ENCODE measurements at regions not wholly inside any gene's neighbourhood (a gene's known extent, or its start where the extent isn't known, plus 50 kb on each side); places are given as distances from the start of the nearest gene placed in this dataset.
"Not testable (repeated sequence)": the region's sequence is repeated elsewhere in the genome, so short reads cannot be mapped to it uniquely, and the experiment has no call there.

DNA sequence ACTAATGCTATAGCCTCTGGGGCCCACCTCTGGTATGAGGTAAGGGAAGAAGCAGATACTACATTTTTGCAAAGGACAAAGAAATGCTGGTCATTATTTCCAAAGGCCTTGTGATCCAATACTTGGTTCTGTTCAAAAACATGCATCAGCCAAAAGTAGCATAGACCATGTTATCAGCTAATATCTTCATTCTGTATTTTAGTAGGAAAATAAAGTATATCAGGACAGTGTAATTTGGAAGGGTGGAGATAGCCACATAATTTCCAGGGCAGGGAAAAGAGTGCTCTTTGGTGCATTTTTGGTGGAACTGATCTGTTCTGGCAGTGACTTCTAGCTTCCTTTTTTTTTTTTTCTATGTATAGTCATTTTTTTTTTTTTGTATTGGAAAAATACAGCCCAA is 258.0 kb upstream of the SOX4 start:
- H3K36me3 ChIP-seq (ENCODE audit: control insufficient read depth, low read depth, low read length), result no peaks in the 10 kb centered on the region
- H3K9me3 ChIP-seq (ENCODE audit: control insufficient read depth, low read depth, low read length), result no peaks in the 10 kb centered on the region
- no peak overlapping the region for H3K4me3 ChIP-seq (ENCODE audit: low read length)
- no peaks in the 10 kb centered on the region for H3K27me3 ChIP-seq (ENCODE audit: control insufficient read depth, insufficient read depth, low read length)
- no peak overlapping the region for H3K27ac ChIP-seq (ENCODE audit: low read length)
- no peaks in the 10 kb centered on the region for H3K4me1 ChIP-seq (ENCODE audit: control insufficient read depth, low read depth, low read length)
- H3K9ac ChIP-seq (ENCODE audit: low read length), result no peak overlapping the region

DNA sequence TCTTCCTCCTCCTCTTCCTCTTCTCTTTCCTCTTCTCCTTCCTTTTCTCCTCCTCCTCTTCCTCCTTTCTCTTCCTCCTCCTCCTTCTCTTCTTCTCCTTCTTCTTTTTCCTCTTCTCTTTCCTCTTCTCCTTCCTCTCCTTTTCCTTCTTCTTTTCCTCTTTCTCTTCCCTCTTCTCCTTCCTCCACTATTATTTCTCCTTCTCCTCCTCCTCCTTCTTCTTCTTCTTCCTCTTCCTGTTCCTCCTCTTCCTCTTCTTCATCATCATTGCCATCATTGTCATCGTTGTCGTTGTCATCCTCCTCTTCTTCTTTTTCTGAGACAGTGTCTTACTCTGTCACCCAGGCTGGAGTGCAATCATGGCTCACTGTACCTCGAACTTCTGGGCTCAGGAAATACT is 256.3 kb upstream of the SOX4 start:
- H3K9ac ChIP-seq (ENCODE audit: low read length), result no peak overlapping the region
- no peaks in the 10 kb centered on the region for H3K4me1 ChIP-seq (ENCODE audit: control insufficient read depth, low read depth, low read length)
- H3K36me3 ChIP-seq (ENCODE audit: control insufficient read depth, low read depth, low read length), result no peaks in the 10 kb centered on the region
- H3K27me3 ChIP-seq (ENCODE audit: control insufficient read depth, insufficient read depth, low read length), result no peaks in the 10 kb centered on the region
- H3K9me3 ChIP-seq (ENCODE audit: control insufficient read depth, low read depth, low read length), result no peaks in the 10 kb centered on the region
- no peak overlapping the region for H3K4me3 ChIP-seq (ENCODE audit: low read length)
- no peak overlapping the region for H3K27ac ChIP-seq (ENCODE audit: low read length)

DNA sequence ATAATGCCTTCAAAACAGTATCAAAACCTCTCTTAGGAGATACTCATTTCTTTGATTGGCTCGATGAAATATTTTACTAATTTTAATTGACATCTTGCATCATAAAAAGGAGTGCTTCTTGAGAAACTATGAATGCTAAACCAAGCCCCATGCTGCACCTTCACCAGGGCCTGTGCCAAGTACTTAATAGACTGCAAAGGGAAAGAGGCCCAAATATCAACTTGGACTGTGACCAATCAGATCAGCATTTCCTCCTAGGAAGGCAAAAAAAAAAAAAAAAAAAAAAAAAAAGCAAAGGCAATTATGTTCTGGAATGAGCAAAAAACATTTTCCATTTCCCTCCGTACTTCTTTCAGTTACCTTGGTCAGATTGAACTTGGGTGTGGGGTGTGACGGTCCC is 253.0 kb upstream of the SOX4 start:
- no peaks in the 10 kb centered on the region for H3K27me3 ChIP-seq (ENCODE audit: control insufficient read depth, insufficient read depth, low read length)
- no peak overlapping the region for H3K27ac ChIP-seq (ENCODE audit: low read length)
- no peak overlapping the region for H3K9ac ChIP-seq (ENCODE audit: low read length)
- H3K4me1 ChIP-seq (ENCODE audit: control insufficient read depth, low read depth, low read length), result no peaks in the 10 kb centered on the region
- H3K36me3 ChIP-seq (ENCODE audit: control insufficient read depth, low read depth, low read length), result no peaks in the 10 kb centered on the region
- no peak overlapping the region for H3K4me3 ChIP-seq (ENCODE audit: low read length)
- H3K9me3 ChIP-seq (ENCODE audit: control insufficient read depth, low read depth, low read length), result no peaks in the 10 kb centered on the region

DNA sequence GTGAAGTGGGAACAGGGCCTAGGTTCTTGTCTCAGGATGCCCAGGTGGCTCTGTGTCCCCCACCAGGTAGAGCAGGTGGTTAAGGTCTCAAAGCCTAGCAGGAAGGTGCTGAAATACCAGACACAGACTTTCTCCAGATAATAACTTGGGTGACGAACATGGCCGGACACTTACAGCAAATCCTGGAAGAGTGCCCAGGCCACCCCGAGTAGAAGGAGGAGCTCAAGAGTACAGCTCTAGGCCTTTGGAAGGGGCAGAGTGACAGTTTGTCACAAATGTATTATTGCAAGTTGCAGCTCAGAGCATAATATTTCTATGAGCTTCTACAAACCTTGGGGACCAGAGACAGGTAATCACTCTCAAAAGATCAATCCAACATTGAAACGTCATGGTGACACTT is 251.6 kb upstream of the SOX4 start:
- Histone ChIP-seq H3K4me3 (ENCODE audit: low read length) (no peak overlapping the region), H3K9me3 (ENCODE audit: control insufficient read depth, low read depth, low read length) (no peaks in the 10 kb centered on the region), H3K9ac (ENCODE audit: low read length) (no peak overlapping the region), H3K36me3 (ENCODE audit: control insufficient read depth, low read depth, low read length) (no peaks in the 10 kb centered on the region), H3K27ac (ENCODE audit: low read length) (no peak overlapping the region), H3K27me3 (ENCODE audit: control insufficient read depth, insufficient read depth, low read length) (no peaks in the 10 kb centered on the region), H3K4me1 (ENCODE audit: control insufficient read depth, low read depth, low read length) (no peaks in the 10 kb centered on the region)

DNA sequence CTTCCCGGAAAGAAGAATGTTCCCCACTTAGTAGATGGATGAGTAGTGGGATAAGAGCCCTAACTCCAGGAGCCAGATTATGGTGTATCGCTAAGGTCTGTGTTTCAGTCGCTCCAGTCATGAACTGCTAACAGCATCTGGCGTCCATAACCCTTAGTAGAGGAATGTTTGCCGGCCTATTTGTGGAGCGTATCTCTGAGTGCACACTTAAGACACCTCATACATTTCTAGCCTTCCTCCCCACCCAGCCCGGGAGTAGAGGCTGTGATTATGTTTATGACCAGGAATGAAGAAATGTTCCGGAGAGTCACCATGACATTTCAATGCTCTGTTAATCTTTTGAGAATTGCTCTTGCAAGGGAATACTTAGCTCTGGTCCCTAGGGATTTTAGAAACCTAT is 251.1 kb upstream of the SOX4 start:
- Histone ChIP-seq H3K9me3 (ENCODE audit: control insufficient read depth, low read depth, low read length) (no peaks in the 10 kb centered on the region), H3K27me3 (ENCODE audit: control insufficient read depth, insufficient read depth, low read length) (no peaks in the 10 kb centered on the region), H3K9ac (ENCODE audit: low read length) (no peak overlapping the region), H3K27ac (ENCODE audit: low read length) (no peak overlapping the region), H3K4me3 (ENCODE audit: low read length) (no peak overlapping the region), H3K36me3 (ENCODE audit: control insufficient read depth, low read depth, low read length) (no peaks in the 10 kb centered on the region), H3K4me1 (ENCODE audit: control insufficient read depth, low read depth, low read length) (no peaks in the 10 kb centered on the region)

DNA sequence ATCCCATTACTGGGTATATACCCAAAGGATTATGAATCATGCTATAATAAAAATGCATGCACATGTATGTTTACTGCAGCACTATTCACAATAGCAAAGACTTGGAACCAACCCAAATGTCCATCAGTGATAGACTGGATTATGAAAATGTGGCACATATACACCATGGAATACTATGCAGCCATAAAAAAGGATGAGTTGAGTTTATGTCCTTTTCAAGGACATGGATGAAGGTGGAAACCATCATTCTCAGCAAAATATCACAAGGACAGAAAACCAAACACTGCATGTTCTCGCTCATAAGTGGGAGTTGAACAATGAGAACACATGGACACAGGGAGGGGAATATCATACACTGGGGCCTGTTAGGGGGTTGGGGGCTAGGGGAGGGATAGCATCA is 247.8 kb upstream of the SOX4 start:
- not testable (repeated sequence) for H3K27ac ChIP-seq (ENCODE audit: low read length); H3K27me3 ChIP-seq (ENCODE audit: control insufficient read depth, insufficient read depth, low read length); H3K9ac ChIP-seq (ENCODE audit: low read length); H3K36me3 ChIP-seq (ENCODE audit: control insufficient read depth, low read depth, low read length); H3K4me1 ChIP-seq (ENCODE audit: control insufficient read depth, low read depth, low read length); H3K4me3 ChIP-seq (ENCODE audit: low read length); H3K9me3 ChIP-seq (ENCODE audit: control insufficient read depth, low read depth, low read length)

DNA sequence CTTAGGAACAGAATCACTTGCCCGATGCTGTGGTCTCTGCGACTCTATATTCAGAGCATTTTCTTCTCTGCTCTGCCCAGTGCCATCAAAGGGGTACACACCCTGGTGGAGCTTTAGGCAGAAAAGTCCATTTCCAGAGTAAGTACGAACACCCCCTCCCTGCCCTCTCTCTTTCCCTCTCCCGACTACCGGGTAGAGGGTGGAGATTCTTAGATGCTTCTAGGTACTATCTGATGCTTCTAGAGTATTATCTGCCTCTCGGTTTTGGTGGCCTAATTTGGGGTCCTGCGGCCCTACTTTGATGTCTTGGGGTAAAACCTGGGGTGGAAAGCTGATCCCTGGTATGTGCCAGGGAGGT is 245.4 kb upstream of the SOX4 start:
- H3K4me1 ChIP-seq (ENCODE audit: control insufficient read depth, low read depth, low read length), result peaks cover 7% of the 10 kb centered on the region
- H3K27me3 ChIP-seq (ENCODE audit: control insufficient read depth, insufficient read depth, low read length), result no peaks in the 10 kb centered on the region
- no peaks in the 10 kb centered on the region for H3K9me3 ChIP-seq (ENCODE audit: control insufficient read depth, low read depth, low read length)
- no peak overlapping the region for H3K9ac ChIP-seq (ENCODE audit: low read length)
- no peaks in the 10 kb centered on the region for H3K36me3 ChIP-seq (ENCODE audit: control insufficient read depth, low read depth, low read length)
- no peak overlapping the region for H3K4me3 ChIP-seq (ENCODE audit: low read length)
- H3K27ac ChIP-seq (ENCODE audit: low read length), result no peak overlapping the region

DNA sequence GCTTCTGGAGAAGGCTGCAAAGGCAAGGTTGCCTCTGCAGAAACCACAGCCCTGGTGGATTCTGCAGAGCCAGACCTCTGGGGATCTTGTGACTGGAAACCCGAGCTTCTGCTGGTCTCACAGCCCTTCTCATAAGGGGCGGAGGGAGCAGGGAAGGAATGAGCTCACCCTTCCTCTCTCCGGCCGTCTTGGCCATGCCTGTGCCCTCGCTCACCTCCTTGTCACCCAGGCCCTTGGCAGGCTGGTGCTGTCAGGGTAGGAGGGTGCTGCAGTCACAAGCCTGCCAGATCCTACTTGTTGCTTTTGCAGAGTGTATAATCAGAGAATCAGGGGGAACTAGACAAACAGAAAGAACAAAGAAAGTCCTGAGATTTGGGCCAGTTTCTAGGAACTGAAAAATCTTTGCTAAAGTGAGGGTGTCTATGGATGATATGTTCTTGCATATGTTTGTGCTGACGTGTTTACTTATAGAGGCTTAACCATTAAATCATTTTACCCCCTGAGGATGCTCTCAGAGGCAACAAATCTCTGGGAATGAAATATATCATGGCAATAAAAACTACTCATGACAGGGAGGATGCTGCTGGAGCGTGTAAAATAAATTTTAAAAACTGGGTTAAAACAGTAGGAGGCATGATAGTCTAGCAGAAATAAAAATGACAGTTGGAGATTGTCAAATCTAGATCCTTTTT is 244.9 kb upstream of the SOX4 start:
- Histone ChIP-seq H3K27ac (ENCODE audit: low read length) (no peak overlapping the region), H3K9me3 (ENCODE audit: control insufficient read depth, low read depth, low read length) (no peaks in the 10 kb centered on the region), H3K4me1 (ENCODE audit: control insufficient read depth, low read depth, low read length) (peaks cover 7% of the 10 kb centered on the region), H3K9ac (ENCODE audit: low read length) (no peak overlapping the region), H3K27me3 (ENCODE audit: control insufficient read depth, insufficient read depth, low read length) (no peaks in the 10 kb centered on the region), H3K36me3 (ENCODE audit: control insufficient read depth, low read depth, low read length) (no peaks in the 10 kb centered on the region), H3K4me3 (ENCODE audit: low read length) (no peak overlapping the region)

DNA sequence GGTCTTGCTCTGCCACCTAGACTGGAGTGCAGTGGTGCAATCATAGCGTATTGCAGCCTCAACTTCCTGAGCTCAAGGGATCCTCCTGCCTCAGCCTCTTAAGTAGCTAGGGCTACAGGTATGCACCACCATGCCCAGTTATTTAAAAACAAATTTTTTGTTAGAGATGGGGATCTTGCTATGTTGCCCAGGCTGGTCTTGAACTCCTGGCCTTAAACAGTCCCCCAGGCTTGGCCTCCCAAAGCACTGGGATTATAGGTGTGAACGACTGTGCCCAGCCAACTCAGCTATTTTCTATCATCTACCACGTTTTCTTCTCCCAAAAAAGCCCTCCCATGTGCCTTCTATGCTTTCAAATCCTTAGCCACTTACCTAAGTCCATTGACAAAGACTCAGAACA is 243.7 kb upstream of the SOX4 start:
- Histone ChIP-seq H3K9ac (ENCODE audit: low read length) (no peak overlapping the region), H3K36me3 (ENCODE audit: control insufficient read depth, low read depth, low read length) (no peaks in the 10 kb centered on the region)

DNA sequence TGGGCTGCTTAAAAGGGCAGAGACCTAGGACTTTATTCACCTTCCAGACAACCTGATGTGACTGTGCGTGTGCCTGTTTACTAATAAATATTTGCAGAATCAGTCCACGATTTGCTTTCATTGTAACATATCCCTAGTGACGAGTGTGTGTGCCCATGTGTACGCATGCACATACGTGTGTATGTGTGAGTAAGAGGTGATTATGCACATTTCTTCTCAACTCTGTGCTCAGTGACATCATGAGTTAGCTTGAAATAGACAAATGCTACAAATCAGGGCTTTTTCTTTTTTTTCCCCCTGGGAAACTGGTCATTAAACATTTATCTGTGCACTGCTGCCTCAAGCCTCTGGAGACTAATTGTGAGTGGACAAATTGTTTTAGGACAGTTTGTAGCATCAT is 242.6 kb upstream of the SOX4 start:
- Histone ChIP-seq H3K4me1 (ENCODE audit: control insufficient read depth, low read depth, low read length) (peaks cover 7% of the 10 kb centered on the region), H3K9me3 (ENCODE audit: control insufficient read depth, low read depth, low read length) (no peaks in the 10 kb centered on the region), H3K9ac (ENCODE audit: low read length) (no peak overlapping the region), H3K36me3 (ENCODE audit: control insufficient read depth, low read depth, low read length) (no peaks in the 10 kb centered on the region), H3K27me3 (ENCODE audit: control insufficient read depth, insufficient read depth, low read length) (no peaks in the 10 kb centered on the region), H3K4me3 (ENCODE audit: low read length) (no peak overlapping the region), H3K27ac (ENCODE audit: low read length) (no peak overlapping the region)

More for the DNA sequence above, 243.7 kb upstream of the SOX4 start:
- no peak overlapping the region for H3K27ac ChIP-seq (ENCODE audit: low read length)
- H3K9me3 ChIP-seq (ENCODE audit: control insufficient read depth, low read depth, low read length), result no peaks in the 10 kb centered on the region
- no peaks in the 10 kb centered on the region for H3K27me3 ChIP-seq (ENCODE audit: control insufficient read depth, insufficient read depth, low read length)
- no peak overlapping the region for H3K4me3 ChIP-seq (ENCODE audit: low read length)
- H3K4me1 ChIP-seq (ENCODE audit: control insufficient read depth, low read depth, low read length), result peaks cover 7% of the 10 kb centered on the region

DNA sequence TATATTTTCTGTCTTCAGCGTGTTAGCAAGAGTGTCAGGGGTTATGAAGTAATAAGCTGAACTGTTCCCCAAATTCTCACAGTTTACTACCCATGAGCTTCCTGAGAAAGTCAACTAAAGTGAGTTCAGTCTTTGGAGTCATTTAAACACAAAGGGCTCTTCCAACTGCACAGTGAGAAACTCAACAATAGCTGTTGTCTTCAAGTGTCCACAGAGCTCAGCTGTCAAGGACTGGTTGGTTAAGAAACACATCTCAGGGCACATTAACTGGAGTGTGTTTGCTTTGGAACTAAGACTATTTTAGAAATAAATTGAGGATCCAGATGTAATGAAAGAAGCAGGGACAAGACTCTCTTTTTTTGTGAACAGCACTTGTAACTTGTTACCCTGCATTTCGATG is 241.4 kb upstream of the SOX4 start:
- H3K27ac ChIP-seq (ENCODE audit: low read length), result no peak overlapping the region
- no peak overlapping the region for H3K4me3 ChIP-seq (ENCODE audit: low read length)
- H3K9me3 ChIP-seq (ENCODE audit: control insufficient read depth, low read depth, low read length), result no peaks in the 10 kb centered on the region
- H3K9ac ChIP-seq (ENCODE audit: low read length), result no peak overlapping the region
- no peaks in the 10 kb centered on the region for H3K36me3 ChIP-seq (ENCODE audit: control insufficient read depth, low read depth, low read length)
- no peaks in the 10 kb centered on the region for H3K27me3 ChIP-seq (ENCODE audit: control insufficient read depth, insufficient read depth, low read length)
- peaks cover 7% of the 10 kb centered on the region for H3K4me1 ChIP-seq (ENCODE audit: control insufficient read depth, low read depth, low read length)

DNA sequence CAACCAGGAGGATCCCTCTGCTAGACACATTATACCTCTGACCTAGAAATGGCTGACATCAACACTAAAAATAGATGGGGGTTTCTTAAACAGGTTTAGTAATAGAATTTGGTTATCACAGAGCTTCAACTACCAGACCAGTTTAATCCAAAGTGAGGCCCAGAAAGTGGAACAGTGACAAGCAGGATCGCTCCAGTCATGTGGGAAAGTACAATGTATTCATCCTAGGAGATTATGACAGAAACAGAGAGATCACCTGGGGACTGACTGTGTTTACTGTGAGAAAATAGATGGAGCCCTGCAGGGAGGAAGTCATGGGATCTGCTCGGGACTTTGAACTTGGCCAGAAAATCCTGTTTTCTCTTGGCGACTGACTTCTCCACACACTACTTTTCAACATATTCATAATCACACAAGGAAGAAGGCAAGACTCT is 238.7 kb upstream of the SOX4 start:
- H3K36me3 ChIP-seq (ENCODE audit: control insufficient read depth, low read depth, low read length), result no peaks in the 10 kb centered on the region
- no peak overlapping the region for H3K27ac ChIP-seq (ENCODE audit: low read length)
- H3K4me1 ChIP-seq (ENCODE audit: control insufficient read depth, low read depth, low read length), result no peaks in the 10 kb centered on the region
- no peak overlapping the region for H3K4me3 ChIP-seq (ENCODE audit: low read length)
- no peaks in the 10 kb centered on the region for H3K9me3 ChIP-seq (ENCODE audit: control insufficient read depth, low read depth, low read length)
- no peaks in the 10 kb centered on the region for H3K27me3 ChIP-seq (ENCODE audit: control insufficient read depth, insufficient read depth, low read length)
- no peak overlapping the region for H3K9ac ChIP-seq (ENCODE audit: low read length)
